Ovary (tissue), 3 donors: ENCODE measurements at regions not wholly inside any gene's neighbourhood (a gene's known extent, or its start where the extent isn't known, plus 50 kb on each side); places are given as distances from the start of the nearest gene placed in this dataset.

Experiments
- EP300 ChIP-seq: sonication (generic); formaldehyde crosslinking; IDR thresholded peaks from one replicate; pipeline ENCODE4 v1.6.1; 2017; ENCODE audit warnings: antibody characterized with exemption
- POLR2A ChIP-seq: fragments of 450-650 bp; IDR thresholded peaks from one replicate; pipeline ENCODE4 v1.6.1; 2017; ENCODE audit warnings: antibody characterized with exemption, mild to moderate bottlenecking, moderate library complexity
- TF ChIP-seq, protein P1 (sequence below), 3 donors: fragments of 450-650 bp in 2 of 3; fragments of 200-600 bp in 1 of 3; IDR thresholded peaks; one replicate each; pipeline versions ENCODE4 v1.5.1 to v1.8.0; 2016 to 2022; ENCODE audit warnings: antibody characterized with exemption in 3 of 3, mild to moderate bottlenecking in 1 of 3
- donor health status: DM: no; HTN: no; CAD: no.

DNA sequence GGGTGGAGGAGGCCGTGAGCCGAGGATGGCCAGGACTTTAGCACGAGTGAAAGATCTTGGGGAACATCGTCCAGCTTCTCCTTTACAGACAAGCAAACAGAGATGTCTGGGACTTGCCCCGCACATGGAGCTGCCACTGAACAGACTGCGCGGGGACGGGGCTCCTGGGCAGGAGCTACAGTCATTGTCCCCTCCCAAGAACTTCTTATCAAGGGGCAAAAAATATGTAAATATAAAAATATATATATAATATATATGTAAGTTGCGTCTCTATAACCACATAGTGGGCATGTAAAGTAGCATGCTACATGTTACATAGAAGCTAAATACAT lies 245.0 kb upstream of the SALL3 start:
- TF ChIP-seq, protein P1, sequence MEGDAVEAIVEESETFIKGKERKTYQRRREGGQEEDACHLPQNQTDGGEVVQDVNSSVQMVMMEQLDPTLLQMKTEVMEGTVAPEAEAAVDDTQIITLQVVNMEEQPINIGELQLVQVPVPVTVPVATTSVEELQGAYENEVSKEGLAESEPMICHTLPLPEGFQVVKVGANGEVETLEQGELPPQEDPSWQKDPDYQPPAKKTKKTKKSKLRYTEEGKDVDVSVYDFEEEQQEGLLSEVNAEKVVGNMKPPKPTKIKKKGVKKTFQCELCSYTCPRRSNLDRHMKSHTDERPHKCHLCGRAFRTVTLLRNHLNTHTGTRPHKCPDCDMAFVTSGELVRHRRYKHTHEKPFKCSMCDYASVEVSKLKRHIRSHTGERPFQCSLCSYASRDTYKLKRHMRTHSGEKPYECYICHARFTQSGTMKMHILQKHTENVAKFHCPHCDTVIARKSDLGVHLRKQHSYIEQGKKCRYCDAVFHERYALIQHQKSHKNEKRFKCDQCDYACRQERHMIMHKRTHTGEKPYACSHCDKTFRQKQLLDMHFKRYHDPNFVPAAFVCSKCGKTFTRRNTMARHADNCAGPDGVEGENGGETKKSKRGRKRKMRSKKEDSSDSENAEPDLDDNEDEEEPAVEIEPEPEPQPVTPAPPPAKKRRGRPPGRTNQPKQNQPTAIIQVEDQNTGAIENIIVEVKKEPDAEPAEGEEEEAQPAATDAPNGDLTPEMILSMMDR (IDR thresholded peaks at IDR 0.05) = no peak
- no peak for TF ChIP-seq POLR2A
- no peak for TF ChIP-seq EP300
